ENCODE measurements at regions not wholly inside any gene's neighbourhood (a gene's known extent, or its start where the extent isn't known, plus 50 kb on each side); places are given as distances from the start of the nearest gene placed in this dataset.
A peak's percentile ranks its signal among the peaks of the same experiment; 100 is the strongest.

DNA sequence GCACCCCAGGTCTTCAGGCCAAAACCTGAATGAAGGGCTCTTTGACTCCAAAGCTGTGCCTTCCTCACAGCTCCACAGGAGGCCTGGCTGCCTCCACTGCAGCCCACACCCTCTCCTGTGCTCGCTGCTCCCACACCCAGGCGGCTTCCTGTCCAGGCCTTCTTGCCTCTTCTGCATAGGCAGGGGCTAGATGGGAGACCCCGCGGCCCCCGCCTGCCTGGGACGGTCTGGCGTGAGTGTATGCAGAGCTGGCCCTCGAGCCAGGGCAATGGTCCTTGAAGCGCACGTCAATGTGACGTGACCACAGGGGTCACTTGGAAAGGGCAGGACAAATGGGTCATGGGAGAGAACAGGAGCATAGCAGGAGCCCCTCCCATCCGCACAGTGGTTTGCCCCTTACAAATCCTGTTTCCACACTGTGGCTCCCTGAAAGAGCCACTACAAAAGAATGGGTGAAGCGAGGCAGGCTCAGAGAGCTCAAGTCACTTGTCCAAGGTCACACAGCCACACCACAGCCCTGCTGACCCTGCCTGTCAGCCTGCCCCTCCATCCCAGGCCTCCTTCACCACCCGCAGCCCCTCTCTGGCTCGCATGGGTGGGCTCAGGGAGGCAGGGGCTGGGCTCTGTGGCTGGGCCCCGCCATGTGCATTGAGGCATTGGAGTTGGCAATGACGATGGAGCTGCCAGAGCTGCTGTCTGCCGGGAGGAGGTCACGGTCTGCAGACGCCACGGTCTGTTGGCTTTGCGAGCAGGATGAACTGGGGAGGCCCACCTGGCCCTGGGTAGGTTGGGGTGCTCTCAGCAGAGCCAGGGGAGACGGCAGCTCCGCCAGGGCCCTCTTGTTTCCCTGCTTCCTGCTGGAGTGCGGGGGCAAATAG lies 71.2 kb upstream of the WNT11 start:
- Histone ChIP-seq H3K27me3 (replicated peaks in 1 of 4; ENCODE audit: control extremely low read depth in 1 of 4, control insufficient read depth in 3 of 4, insufficient read depth in 4 of 4, low read length in 3 of 4) (no peaks in the 10 kb centered on the region), H3K27ac (ENCODE audit: low read length in 2 of 2) (no peak overlapping the region), H3K4me2 (replicated peaks; ENCODE audit: low read depth, low read length, poor library complexity, severe bottlenecking) (no peak overlapping the region), H3K9me3 (ENCODE audit: control extremely low read depth in 1 of 3, control insufficient read depth in 2 of 3, insufficient read depth in 1 of 3, low read length in 2 of 3) (peaks cover 0 to 8% (median 0%) of the 10 kb centered on the region in 3 donors), H3K4me1 (ENCODE audit: control insufficient read depth in 2 of 2, insufficient read depth in 2 of 2, low read length in 2 of 2) (peaks cover 3 to 7% of the 10 kb centered on the region in 2 donors), H3K4me3 (ENCODE audit: control extremely low read depth in 1 of 5, extremely low read depth in 1 of 5, insufficient read depth in 1 of 5, low read depth in 2 of 5, low read length in 4 of 5) (no peak overlapping the region), H3K36me3 (replicated peaks in 1 of 2; ENCODE audit: control extremely low read depth in 1 of 2, control insufficient read depth in 1 of 2, extremely low read depth in 1 of 2, insufficient read depth in 2 of 2, low read length in 1 of 2) (no peaks in the 10 kb centered on the region), H3K79me2 (ENCODE audit: control insufficient read depth, insufficient read depth, low read length) (no peaks in the 10 kb centered on the region), H2AFZ (ENCODE audit: insufficient read depth, low read depth, low read length, poor library complexity, severe bottlenecking) (no peak overlapping the region), H3K9ac (ENCODE audit: low read length) (no peak overlapping the region), H4K20me1 (ENCODE audit: control insufficient read depth, insufficient read depth, low read length, poor library complexity, severe bottlenecking) (no peaks in the 10 kb centered on the region)
- Mint-ChIP-seq H3K4me1 (peaks cover 5% of the 10 kb centered on the region), H3K4me3 (no peak overlapping the region), H3K9me3 (ENCODE audit: insufficient read depth) (no peaks in the 10 kb centered on the region), H3K27ac (no peak overlapping the region), H3K27me3 (no peaks in the 10 kb centered on the region)
- TF ChIP-seq EZH2 (IDR thresholded peaks at IDR 0.05; ENCODE audit: borderline replicate concordance, insufficient read depth, low read depth, low read length, poor library complexity, severe bottlenecking), result no peak
- TF ChIP-seq, protein P1, sequence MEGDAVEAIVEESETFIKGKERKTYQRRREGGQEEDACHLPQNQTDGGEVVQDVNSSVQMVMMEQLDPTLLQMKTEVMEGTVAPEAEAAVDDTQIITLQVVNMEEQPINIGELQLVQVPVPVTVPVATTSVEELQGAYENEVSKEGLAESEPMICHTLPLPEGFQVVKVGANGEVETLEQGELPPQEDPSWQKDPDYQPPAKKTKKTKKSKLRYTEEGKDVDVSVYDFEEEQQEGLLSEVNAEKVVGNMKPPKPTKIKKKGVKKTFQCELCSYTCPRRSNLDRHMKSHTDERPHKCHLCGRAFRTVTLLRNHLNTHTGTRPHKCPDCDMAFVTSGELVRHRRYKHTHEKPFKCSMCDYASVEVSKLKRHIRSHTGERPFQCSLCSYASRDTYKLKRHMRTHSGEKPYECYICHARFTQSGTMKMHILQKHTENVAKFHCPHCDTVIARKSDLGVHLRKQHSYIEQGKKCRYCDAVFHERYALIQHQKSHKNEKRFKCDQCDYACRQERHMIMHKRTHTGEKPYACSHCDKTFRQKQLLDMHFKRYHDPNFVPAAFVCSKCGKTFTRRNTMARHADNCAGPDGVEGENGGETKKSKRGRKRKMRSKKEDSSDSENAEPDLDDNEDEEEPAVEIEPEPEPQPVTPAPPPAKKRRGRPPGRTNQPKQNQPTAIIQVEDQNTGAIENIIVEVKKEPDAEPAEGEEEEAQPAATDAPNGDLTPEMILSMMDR (IDR thresholded peaks at IDR 0.05), result no peak
- CTCF ChIA-PET, result no interaction called here
- intact Hi-C loops (cut with micrococcal nuclease), result no loop called here
- 50% methylated on average over 22 of the region's 25 CpGs for WGBS (ENCODE audit: insufficient coverage)
- DNase-seq, result peak; percentile 16
- POLR2A ChIA-PET, result no interaction called here
- ATAC-seq (ENCODE audit: low read depth), result no peak

- Histone ChIP-seq H3K9ac (ENCODE audit: low read length) (no peak overlapping the region), H3K79me2 (ENCODE audit: control insufficient read depth, insufficient read depth, low read length) (no peaks in the 10 kb centered on the region), H3K4me3 (ENCODE audit: control extremely low read depth in 1 of 5, extremely low read depth in 1 of 5, insufficient read depth in 1 of 5, low read depth in 2 of 5, low read length in 4 of 5) (no peak overlapping the region), H3K36me3 (replicated peaks in 1 of 2; ENCODE audit: control extremely low read depth in 1 of 2, control insufficient read depth in 1 of 2, extremely low read depth in 1 of 2, insufficient read depth in 2 of 2, low read length in 1 of 2) (no peaks in the 10 kb centered on the region), H4K20me1 (ENCODE audit: control insufficient read depth, insufficient read depth, low read length, poor library complexity, severe bottlenecking) (no peaks in the 10 kb centered on the region), H3K9me3 (ENCODE audit: control extremely low read depth in 1 of 3, control insufficient read depth in 2 of 3, insufficient read depth in 1 of 3, low read length in 2 of 3) (peaks cover 0 to 8% (median 0%) of the 10 kb centered on the region in 3 donors), H3K27me3 (replicated peaks in 1 of 4; ENCODE audit: control extremely low read depth in 1 of 4, control insufficient read depth in 3 of 4, insufficient read depth in 4 of 4, low read length in 3 of 4) (no peaks in the 10 kb centered on the region), H3K4me2 (replicated peaks; ENCODE audit: low read depth, low read length, poor library complexity, severe bottlenecking) (no peak overlapping the region), H2AFZ (ENCODE audit: insufficient read depth, low read depth, low read length, poor library complexity, severe bottlenecking) (no peak overlapping the region), H3K27ac (ENCODE audit: low read length in 2 of 2) (no peak overlapping the region), H3K4me1 (ENCODE audit: control insufficient read depth in 2 of 2, insufficient read depth in 2 of 2, low read length in 2 of 2) (peaks cover 3 to 7% of the 10 kb centered on the region in 2 donors)
- CTCF ChIA-PET, result no interaction called here
- no peaks in the 10 kb centered on the region for H3K9me3 Mint-ChIP-seq (ENCODE audit: insufficient read depth)
- TF ChIP-seq, protein P1 (IDR thresholded peaks at IDR 0.05), result no peak
- TF ChIP-seq EZH2 (IDR thresholded peaks at IDR 0.05; ENCODE audit: borderline replicate concordance, insufficient read depth, low read depth, low read length, poor library complexity, severe bottlenecking), result no peak
- no peak overlapping the region for H3K27ac Mint-ChIP-seq
- POLR2A ChIA-PET, result no interaction called here
- WGBS (ENCODE audit: insufficient coverage), result 98% methylated on average over 3 of the region's 4 CpGs
- no peak overlapping the region for H3K4me3 Mint-ChIP-seq
- ATAC-seq (ENCODE audit: low read depth) (no peak), DNase-seq (no peak)
- H3K4me1 Mint-ChIP-seq, result peaks cover 5% of the 10 kb centered on the region
- H3K27me3 Mint-ChIP-seq, result no peaks in the 10 kb centered on the region
- intact Hi-C loops (cut with micrococcal nuclease), result no loop called here
Observed at GRCh38 chr11:76276781-76277155, 70.5 kb upstream of the WNT11 start.
